ENCODE measurements at regions not wholly inside any gene's neighbourhood (a gene's known extent, or its start where the extent isn't known, plus 50 kb on each side); places are given as distances from the start of the nearest gene placed in this dataset.
A peak's percentile ranks its signal among the peaks of the same experiment; 100 is the strongest.
"Not testable (repeated sequence)": the region's sequence is repeated elsewhere in the genome, so short reads cannot be mapped to it uniquely, and the experiment has no call there.

GRCh38 chr6:134821928-134822864 is 127.7 kb downstream of the ALDH8A1 start:
- peak in 1 of 3 experiments; percentile 42 for DNase-seq

- DNase-seq = peak in 1 of 3 experiments; percentile 54
These were observed 128.5 kb downstream of the ALDH8A1 start for GRCh38 chr6:134821397-134821796.

DNA sequence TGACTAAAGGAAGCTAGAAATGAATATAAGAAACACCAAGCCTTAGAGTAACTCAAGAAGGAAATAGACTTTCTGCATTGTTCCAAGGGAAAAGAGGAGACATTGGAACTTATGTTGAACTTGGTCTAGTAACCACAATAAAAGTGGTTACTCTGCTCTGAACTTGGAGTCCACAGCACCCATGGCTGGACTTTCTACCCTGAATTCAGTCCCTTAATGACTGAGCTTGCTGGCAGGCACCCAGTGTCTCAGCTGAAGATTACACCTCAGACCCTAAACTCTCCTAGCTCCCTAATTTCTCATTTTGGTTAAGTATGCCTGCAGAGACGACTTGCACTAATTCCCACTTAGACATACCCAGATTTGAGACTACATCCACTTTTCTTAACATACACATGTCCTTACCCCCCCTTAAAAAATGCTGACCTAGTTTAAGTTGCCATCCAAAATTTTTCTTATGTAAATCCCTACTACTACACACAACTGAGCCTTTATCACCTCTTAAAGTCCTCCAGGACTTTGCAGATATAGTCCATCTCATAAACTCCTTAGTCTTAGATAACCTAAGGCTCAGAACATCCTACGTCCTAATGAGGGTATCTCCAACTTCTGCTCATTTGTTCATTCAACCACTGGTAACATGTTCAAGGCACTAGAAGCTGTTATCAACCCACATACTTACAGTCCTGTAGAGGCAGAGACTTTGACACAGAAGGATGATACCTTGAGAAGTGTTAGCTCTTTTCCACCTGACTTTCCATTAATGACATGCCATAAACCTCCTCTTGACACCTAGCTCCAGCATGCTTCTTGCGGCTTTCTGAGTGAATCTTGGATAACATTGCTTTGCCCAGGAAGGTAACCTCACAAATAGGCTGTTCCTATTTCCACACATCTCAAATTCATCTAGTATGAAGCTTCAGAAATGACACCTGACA is 129.8 kb downstream of the ALDH8A1 start:
- DNase-seq = no peak

DNA sequence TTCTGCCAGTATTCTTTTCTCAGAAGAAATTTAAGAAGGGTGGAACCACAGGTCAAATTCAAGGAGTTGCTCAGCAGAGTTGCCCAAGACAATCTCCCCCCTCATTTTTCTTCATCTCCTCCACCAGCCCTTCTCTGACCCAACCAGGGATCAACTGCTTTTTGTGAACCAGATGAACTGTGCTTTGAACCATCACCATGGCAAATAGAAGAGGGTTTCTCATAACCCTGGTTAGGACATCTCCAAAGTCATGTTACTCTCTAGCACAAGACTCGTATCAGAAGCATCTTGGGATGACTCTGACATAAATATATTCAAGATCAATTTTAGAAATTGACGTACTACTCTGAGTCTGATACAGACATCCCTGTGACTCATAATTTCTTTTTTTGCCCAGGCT is 130.7 kb downstream of the ALDH8A1 start:
- no peak for DNase-seq

DNA sequence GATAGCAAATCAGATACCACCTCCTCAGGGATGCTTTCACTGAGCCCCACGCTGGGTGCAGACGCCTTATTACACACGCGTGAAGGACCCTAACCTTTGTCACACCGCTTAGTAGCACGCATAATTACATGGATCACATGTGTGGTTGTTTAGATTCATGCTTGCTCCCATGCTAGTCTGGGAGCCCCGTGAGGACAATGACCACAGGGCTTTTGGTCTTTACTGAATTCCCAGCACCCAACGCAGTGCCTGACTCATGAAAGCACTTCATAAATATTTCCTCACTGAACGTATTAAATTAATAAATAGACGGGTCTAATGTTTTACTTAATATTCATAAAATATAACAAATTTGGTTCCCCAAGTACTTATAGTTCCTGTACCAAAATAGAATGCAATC is 132.5 kb downstream of the ALDH8A1 start:
- no peak for DNase-seq

GRCh38 chr6:134816780-134817179 is 133.1 kb downstream of the ALDH8A1 start:
- DNase-seq = no peak

DNA sequence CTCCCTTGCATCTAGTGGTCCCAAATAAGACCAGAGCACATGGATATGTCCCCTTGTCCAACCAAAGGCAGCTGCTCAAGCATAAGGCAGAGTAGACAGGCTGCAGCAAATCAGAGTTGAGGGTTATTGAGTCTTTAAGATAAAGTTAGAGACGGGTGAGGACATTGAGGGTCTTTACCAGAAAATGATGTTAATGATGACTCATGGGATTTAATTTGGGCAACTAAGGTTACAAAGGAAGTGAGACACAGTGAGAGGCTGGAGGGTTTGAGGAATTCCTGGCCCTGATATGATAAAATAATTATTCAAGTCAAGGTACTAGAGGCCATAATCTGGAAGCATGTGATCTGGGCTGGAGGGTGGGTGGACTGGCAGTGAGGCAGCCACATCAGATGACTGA is 133.6 kb downstream of the ALDH8A1 start:
- DNase-seq = no peak

- no peak for DNase-seq
These were observed 135.7 kb downstream of the ALDH8A1 start for GRCh38 chr6:134814076-134814695.

GRCh38 chr6:134813146-134813545 is 136.8 kb downstream of the ALDH8A1 start:
- DNase-seq = no peak

- no peak for DNase-seq
These were observed 139.5 kb downstream of the ALDH8A1 start for GRCh38 chr6:134810402-134810801.

DNA sequence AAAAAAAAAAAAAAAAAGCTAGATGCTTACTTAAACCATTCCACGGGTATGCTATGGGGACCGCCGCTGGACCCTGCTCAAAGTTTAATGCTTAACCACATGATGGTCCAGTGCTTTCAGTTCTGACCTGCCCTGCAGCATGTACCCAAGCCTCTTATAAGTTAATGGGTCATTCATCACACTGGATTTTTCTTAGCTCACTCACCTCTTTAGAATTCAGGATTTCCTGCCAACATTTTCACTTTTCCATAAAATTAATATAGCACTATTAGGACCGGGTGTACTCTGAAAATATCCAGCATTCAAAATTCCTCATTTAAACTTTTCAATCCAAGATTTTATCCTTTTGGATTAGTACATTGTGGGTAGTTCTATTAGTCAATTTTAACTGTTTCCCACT is 140.8 kb downstream of the ALDH8A1 start:
- DNase-seq = no peak

- peak in 1 of 3 experiments; percentile 57 for DNase-seq
These were observed 143.6 kb downstream of the ALDH8A1 start for GRCh38 chr6:134806180-134806798.

- DNase-seq = no peak
These were observed 144.7 kb downstream of the ALDH8A1 start for GRCh38 chr6:134805168-134805567.

- DNase-seq = not testable (repeated sequence)
These were observed 145.6 kb downstream of the ALDH8A1 start for GRCh38 chr6:134804311-134804710.

DNA sequence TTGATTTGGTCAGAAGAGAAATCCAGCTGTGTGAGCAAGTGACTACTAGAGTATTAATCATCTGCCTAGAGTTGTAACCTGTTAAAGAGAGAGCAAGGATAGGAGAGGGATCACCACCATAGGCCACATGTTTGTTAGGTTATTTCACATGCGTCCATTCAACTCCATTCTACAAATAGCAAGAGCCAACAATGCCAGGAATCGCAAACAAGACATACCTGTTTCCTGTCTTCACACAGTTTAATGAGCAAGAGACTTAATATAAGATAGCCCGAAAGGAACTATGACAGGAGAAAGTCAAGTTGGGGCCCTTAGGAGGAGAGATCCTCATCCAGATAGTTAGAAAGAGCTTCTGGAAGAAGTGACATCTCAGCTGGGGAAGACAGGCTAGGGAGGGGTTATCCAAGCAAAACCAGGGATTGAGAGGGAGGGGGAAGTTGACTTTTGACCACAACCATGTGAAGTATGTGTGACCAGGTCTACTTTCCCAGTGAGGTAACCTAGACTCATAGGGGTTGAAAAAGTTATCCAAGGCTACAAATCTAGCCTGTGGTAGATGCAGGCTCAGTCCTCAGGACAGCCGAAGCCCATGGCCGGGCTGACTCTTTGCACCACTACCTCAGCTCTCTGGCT is 147.4 kb downstream of the ALDH8A1 start:
- DNase-seq = no peak

- no peak for DNase-seq
These were observed 152.3 kb downstream of the ALDH8A1 start for GRCh38 chr6:134797400-134798113.

DNA sequence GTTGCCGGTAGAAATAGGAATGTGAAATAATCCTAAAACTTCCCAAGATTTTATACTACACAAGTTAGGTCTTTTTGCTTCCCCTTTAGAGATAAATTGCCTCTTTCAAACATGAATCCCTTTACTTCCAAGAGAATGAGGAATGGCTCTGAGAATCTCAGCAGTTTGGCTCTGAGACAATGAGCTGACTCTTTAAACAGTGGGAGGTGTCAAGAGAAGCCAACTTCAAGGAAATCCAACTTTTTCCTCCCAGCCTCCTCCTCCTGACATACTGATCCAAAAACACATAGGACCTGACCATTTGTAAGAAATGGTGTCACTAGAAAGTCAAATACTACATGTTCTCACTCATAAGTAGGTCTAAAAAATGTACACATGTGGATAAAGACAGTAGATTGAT is 154.2 kb downstream of the ALDH8A1 start:
- no peak for DNase-seq

DNA sequence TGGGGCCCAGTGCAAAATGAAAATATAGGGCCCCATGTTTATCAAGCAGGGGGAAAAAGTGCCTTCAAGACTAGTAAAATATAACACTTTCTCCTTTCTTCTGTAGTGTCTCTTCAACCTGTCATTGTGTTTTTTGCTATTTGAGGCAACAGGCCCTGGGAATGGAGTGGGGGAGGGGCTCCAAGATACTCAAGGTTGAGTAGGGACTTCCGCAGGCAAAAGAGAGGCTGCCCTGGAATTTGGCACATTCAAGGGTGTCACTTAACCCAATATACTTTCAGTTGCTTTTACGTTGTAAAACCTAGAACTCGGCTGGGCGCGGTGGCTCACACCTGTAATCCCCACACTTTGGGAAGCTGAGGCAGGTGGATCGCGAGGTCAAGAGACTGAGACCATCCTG is 154.9 kb downstream of the ALDH8A1 start:
- no peak for DNase-seq

DNA sequence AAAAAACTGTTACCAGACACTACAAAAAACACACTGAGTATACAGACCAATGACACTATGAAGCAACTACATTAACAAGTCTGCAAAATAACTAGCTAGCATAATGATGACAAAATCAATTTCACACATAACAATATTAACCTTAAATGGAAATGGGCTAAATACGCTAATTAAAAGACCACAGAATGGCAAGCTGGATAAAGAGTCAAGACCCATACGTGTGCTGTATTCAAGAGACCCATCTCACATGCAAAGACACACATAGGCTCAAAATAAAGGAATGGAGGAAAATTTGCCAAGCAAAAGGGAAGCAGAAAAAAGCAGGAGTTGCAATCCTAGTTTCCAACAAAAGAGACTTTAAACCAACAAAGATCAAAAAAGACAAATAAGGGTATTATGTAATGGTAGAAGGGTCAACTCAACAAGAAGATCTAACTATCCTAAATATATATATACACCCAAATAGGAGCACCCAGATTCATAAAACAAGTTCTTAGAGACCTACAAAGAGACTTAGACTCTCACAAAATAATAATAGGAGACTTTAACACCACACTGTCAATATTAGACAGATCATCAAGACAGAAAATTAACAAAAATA is 158.6 kb downstream of the ALDH8A1 start:
- not testable (repeated sequence) for DNase-seq

DNA sequence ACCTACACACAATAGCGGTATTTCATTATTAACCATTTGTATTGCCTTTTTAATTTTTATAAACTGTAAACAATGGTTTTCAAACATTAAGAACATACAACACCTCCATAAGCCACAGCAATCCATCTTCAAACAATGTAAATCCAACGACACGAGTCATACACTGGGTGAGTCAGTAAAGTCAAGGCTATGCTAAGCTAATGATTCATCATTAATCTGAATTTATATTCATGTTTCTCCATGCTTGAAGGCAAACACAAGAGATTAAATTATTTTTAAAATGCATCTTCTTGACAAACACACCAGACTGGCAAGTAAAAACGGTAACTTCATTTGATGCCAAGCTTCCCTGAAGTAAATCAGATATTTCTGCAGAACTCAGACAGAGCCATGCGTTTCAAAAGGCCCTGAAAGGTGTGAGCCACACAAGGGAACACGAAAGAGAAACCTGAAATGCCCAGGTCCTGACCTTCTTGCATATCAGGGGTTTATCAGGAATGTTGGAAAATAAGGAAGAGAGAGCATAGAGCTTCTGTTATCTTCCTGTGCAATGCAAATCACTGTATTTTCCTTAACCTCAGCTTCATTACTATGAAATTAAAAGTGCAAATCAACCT is 162.5 kb downstream of the ALDH8A1 start:
- DNase-seq = no peak

GRCh38 chr6:134784336-134784735 is 165.6 kb downstream of the ALDH8A1 start:
- no peak for DNase-seq

All from NCI-H1417 (cell line).